ENCODE measurements at regions not wholly inside any gene's neighbourhood (a gene's known extent, or its start where the extent isn't known, plus 50 kb on each side); places are given as distances from the start of the nearest gene placed in this dataset.
A peak's percentile ranks its signal among the peaks of the same experiment; 100 is the strongest.

GRCh38 chr5:167205881-167206280 lies 1085.6 kb upstream of the WWC1 start:
- intact Hi-C loops (cut with DNase I): no loop called here

GRCh38 chr5:167207081-167207480 lies 1084.4 kb upstream of the WWC1 start:
- intact Hi-C loops (cut with DNase I): no loop called here
- DNase-seq (peak in 1 of 2 donors; percentile 56), ATAC-seq (ENCODE audit: low FRiP score) (no peak)
- Histone ChIP-seq H3K4me3 (ENCODE audit: low read length in 2 of 2) (no peak overlapping the region), H3K9me3 (ENCODE audit: control insufficient read depth, low read length) (no peaks in the 10 kb centered on the region), H3K4me1 (ENCODE audit: control insufficient read depth in 1 of 2, insufficient read depth in 2 of 2, low read length in 2 of 2) (no peaks in the 10 kb centered on the region), H3K27me3 (ENCODE audit: control insufficient read depth in 1 of 2, insufficient read depth in 2 of 2, low read length in 1 of 2) (no peaks in the 10 kb centered on the region), H3K36me3 (ENCODE audit: control insufficient read depth in 1 of 2, insufficient read depth in 2 of 2, low read length in 1 of 2) (no peaks in the 10 kb centered on the region), H3K27ac (ENCODE audit: low read depth in 1 of 2, low read length in 2 of 2) (no peak overlapping the region)
- 3 to 10% methylated on average over 7 of the region's 7 CpGs for WGBS, 2 donors

More at GRCh38 chr5:167205881-167206280, 1085.6 kb upstream of the WWC1 start:
- Histone ChIP-seq H3K27ac (ENCODE audit: low read depth in 1 of 2, low read length in 2 of 2) (no peak overlapping the region), H3K4me3 (ENCODE audit: low read length in 2 of 2) (no peak overlapping the region), H3K4me1 (ENCODE audit: control insufficient read depth in 1 of 2, insufficient read depth in 2 of 2, low read length in 2 of 2) (no peaks in the 10 kb centered on the region), H3K36me3 (ENCODE audit: control insufficient read depth in 1 of 2, insufficient read depth in 2 of 2, low read length in 1 of 2) (no peaks in the 10 kb centered on the region), H3K27me3 (ENCODE audit: control insufficient read depth in 1 of 2, insufficient read depth in 2 of 2, low read length in 1 of 2) (no peaks in the 10 kb centered on the region), H3K9me3 (ENCODE audit: control insufficient read depth, low read length) (no peaks in the 10 kb centered on the region)
- WGBS, 2 donors: 92 to 96% methylated on average over 6 of the region's 6 CpGs
- DNase-seq (no peak), ATAC-seq (ENCODE audit: low FRiP score) (no peak)

GRCh38 chr5:167208911-167209310 lies 1082.5 kb upstream of the WWC1 start:
- H3K4me1 ChIP-seq (ENCODE audit: control insufficient read depth in 1 of 2, insufficient read depth in 2 of 2, low read length in 2 of 2): no peaks in the 10 kb centered on the region
- no peak overlapping the region for H3K4me3 ChIP-seq (ENCODE audit: low read length in 2 of 2)
- ATAC-seq (ENCODE audit: low FRiP score) (no peak), DNase-seq (no peak)
- H3K9me3 ChIP-seq (ENCODE audit: control insufficient read depth, low read length): no peaks in the 10 kb centered on the region
- no peaks in the 10 kb centered on the region for H3K36me3 ChIP-seq (ENCODE audit: control insufficient read depth in 1 of 2, insufficient read depth in 2 of 2, low read length in 1 of 2)
- H3K27ac ChIP-seq (ENCODE audit: low read depth in 1 of 2, low read length in 2 of 2): no peak overlapping the region
- intact Hi-C loops (cut with DNase I): no loop called here
- 12 to 14% methylated on average over 4 of the region's 4 CpGs for WGBS, 2 donors
- no peaks in the 10 kb centered on the region for H3K27me3 ChIP-seq (ENCODE audit: control insufficient read depth in 1 of 2, insufficient read depth in 2 of 2, low read length in 1 of 2)

- WGBS, 2 donors: 34 to 36% methylated on average over 5 of the region's 5 CpGs
- no peaks in the 10 kb centered on the region for H3K4me1 ChIP-seq (ENCODE audit: control insufficient read depth in 1 of 2, insufficient read depth in 2 of 2, low read length in 2 of 2)
- intact Hi-C loops (cut with DNase I): no loop called here
- no peak overlapping the region for H3K27ac ChIP-seq (ENCODE audit: low read depth in 1 of 2, low read length in 2 of 2)
- no peak for ATAC-seq (ENCODE audit: low FRiP score)
- H3K36me3 ChIP-seq (ENCODE audit: control insufficient read depth in 1 of 2, insufficient read depth in 2 of 2, low read length in 1 of 2): no peaks in the 10 kb centered on the region
- no peaks in the 10 kb centered on the region for H3K9me3 ChIP-seq (ENCODE audit: control insufficient read depth, low read length)
- no peak for DNase-seq
- no peak overlapping the region for H3K4me3 ChIP-seq (ENCODE audit: low read length in 2 of 2)
- peaks cover 0 to 2% of the 10 kb centered on the region in 2 donors for H3K27me3 ChIP-seq (ENCODE audit: control insufficient read depth in 1 of 2, insufficient read depth in 2 of 2, low read length in 1 of 2)
These were observed 1074.2 kb upstream of the WWC1 start for GRCh38 chr5:167217097-167217743.

- H3K27ac ChIP-seq (ENCODE audit: low read depth in 1 of 2, low read length in 2 of 2): no peak overlapping the region
- WGBS, 2 donors: 14 to 23% methylated on average over 1 of the region's 1 CpG
- no peaks in the 10 kb centered on the region for H3K4me1 ChIP-seq (ENCODE audit: control insufficient read depth in 1 of 2, insufficient read depth in 2 of 2, low read length in 2 of 2)
- ATAC-seq (ENCODE audit: low FRiP score): no peak
- peaks cover 0 to 2% of the 10 kb centered on the region in 2 donors for H3K27me3 ChIP-seq (ENCODE audit: control insufficient read depth in 1 of 2, insufficient read depth in 2 of 2, low read length in 1 of 2)
- H3K9me3 ChIP-seq (ENCODE audit: control insufficient read depth, low read length): no peaks in the 10 kb centered on the region
- DNase-seq: no peak
- intact Hi-C loops (cut with DNase I): no loop called here
- no peaks in the 10 kb centered on the region for H3K36me3 ChIP-seq (ENCODE audit: control insufficient read depth in 1 of 2, insufficient read depth in 2 of 2, low read length in 1 of 2)
- no peak overlapping the region for H3K4me3 ChIP-seq (ENCODE audit: low read length in 2 of 2)
These were observed 1072.1 kb upstream of the WWC1 start for GRCh38 chr5:167219298-167219697.

- no peak for ATAC-seq (ENCODE audit: low FRiP score)
- 88 to 89% methylated on average over 1 of the region's 1 CpG for WGBS, 2 donors
These were observed 1065.1 kb upstream of the WWC1 start for GRCh38 chr5:167226386-167226785.

GRCh38 chr5:167228134-167228533 lies 1063.3 kb upstream of the WWC1 start:
- intact Hi-C loops (cut with DNase I): no loop called here
- Histone ChIP-seq H3K27ac (ENCODE audit: low read depth in 1 of 2, low read length in 2 of 2) (no peak overlapping the region), H3K27me3 (ENCODE audit: control insufficient read depth in 1 of 2, insufficient read depth in 2 of 2, low read length in 1 of 2) (no peaks in the 10 kb centered on the region), H3K4me1 (ENCODE audit: control insufficient read depth in 1 of 2, insufficient read depth in 2 of 2, low read length in 2 of 2) (no peaks in the 10 kb centered on the region), H3K9me3 (ENCODE audit: control insufficient read depth, low read length) (peaks cover 11% of the 10 kb centered on the region), H3K4me3 (ENCODE audit: low read length in 2 of 2) (no peak overlapping the region), H3K36me3 (ENCODE audit: control insufficient read depth in 1 of 2, insufficient read depth in 2 of 2, low read length in 1 of 2) (no peaks in the 10 kb centered on the region)
- ATAC-seq (ENCODE audit: low FRiP score) (no peak), DNase-seq (no peak)
- WGBS, 2 donors: 90 to 94% methylated on average over 3 of the region's 3 CpGs

More at GRCh38 chr5:167226386-167226785, 1065.1 kb upstream of the WWC1 start:
- Histone ChIP-seq H3K27ac (ENCODE audit: low read depth in 1 of 2, low read length in 2 of 2) (no peak overlapping the region), H3K9me3 (ENCODE audit: control insufficient read depth, low read length) (peaks cover 11% of the 10 kb centered on the region), H3K4me3 (ENCODE audit: low read length in 2 of 2) (no peak overlapping the region), H3K27me3 (ENCODE audit: control insufficient read depth in 1 of 2, insufficient read depth in 2 of 2, low read length in 1 of 2) (no peaks in the 10 kb centered on the region), H3K36me3 (ENCODE audit: control insufficient read depth in 1 of 2, insufficient read depth in 2 of 2, low read length in 1 of 2) (no peaks in the 10 kb centered on the region), H3K4me1 (ENCODE audit: control insufficient read depth in 1 of 2, insufficient read depth in 2 of 2, low read length in 2 of 2) (no peaks in the 10 kb centered on the region)
- no peak for DNase-seq
- intact Hi-C loops (cut with DNase I): no loop called here

GRCh38 chr5:167229751-167230150 lies 1061.7 kb upstream of the WWC1 start:
- no peaks in the 10 kb centered on the region for H3K36me3 ChIP-seq (ENCODE audit: control insufficient read depth in 1 of 2, insufficient read depth in 2 of 2, low read length in 1 of 2)
- no peak for ATAC-seq (ENCODE audit: low FRiP score)
- peaks cover 11% of the 10 kb centered on the region for H3K9me3 ChIP-seq (ENCODE audit: control insufficient read depth, low read length)
- H3K4me3 ChIP-seq (ENCODE audit: low read length in 2 of 2): no peak overlapping the region
- DNase-seq: peak in 1 of 2 donors; percentile 26
- 86 to 88% methylated on average over 2 of the region's 2 CpGs for WGBS, 2 donors
- intact Hi-C loops (cut with DNase I): no loop called here
- no peaks in the 10 kb centered on the region for H3K4me1 ChIP-seq (ENCODE audit: control insufficient read depth in 1 of 2, insufficient read depth in 2 of 2, low read length in 2 of 2)
- H3K27ac ChIP-seq (ENCODE audit: low read depth in 1 of 2, low read length in 2 of 2): no peak overlapping the region
- H3K27me3 ChIP-seq (ENCODE audit: control insufficient read depth in 1 of 2, insufficient read depth in 2 of 2, low read length in 1 of 2): no peaks in the 10 kb centered on the region

- Histone ChIP-seq H3K27ac (ENCODE audit: low read depth in 1 of 2, low read length in 2 of 2) (no peak overlapping the region), H3K9me3 (ENCODE audit: control insufficient read depth, low read length) (peaks cover 11% of the 10 kb centered on the region), H3K36me3 (ENCODE audit: control insufficient read depth in 1 of 2, insufficient read depth in 2 of 2, low read length in 1 of 2) (no peaks in the 10 kb centered on the region), H3K4me3 (ENCODE audit: low read length in 2 of 2) (no peak overlapping the region), H3K27me3 (ENCODE audit: control insufficient read depth in 1 of 2, insufficient read depth in 2 of 2, low read length in 1 of 2) (no peaks in the 10 kb centered on the region), H3K4me1 (ENCODE audit: control insufficient read depth in 1 of 2, insufficient read depth in 2 of 2, low read length in 2 of 2) (no peaks in the 10 kb centered on the region)
- intact Hi-C loops (cut with DNase I): no loop called here
- ATAC-seq (ENCODE audit: low FRiP score) (no peak), DNase-seq (no peak)
- 87 to 96% methylated on average over 1 of the region's 1 CpG for WGBS, 2 donors
These were observed 1061.0 kb upstream of the WWC1 start for GRCh38 chr5:167230414-167230813.

All from aorta (tissue), 5 donors.